WTC11 (cell line): ENCODE measurements at regions not wholly inside any gene's neighbourhood (a gene's known extent, or its start where the extent isn't known, plus 50 kb on each side); places are given as distances from the start of the nearest gene placed in this dataset.

Experiments used
- ATAC-seq: fragments of 200-7000 bp; cut with Tn5 transposase; 2 replicates; pipeline ENCODE4 v1.10.0; 2021; ENCODE audit warnings: mild to moderate bottlenecking, moderate library complexity
- CTCF ChIA-PET: fragments of 300-600 bp; sonication (Branson Sonifier 250); formaldehyde crosslinking; loops from one replicate; lab custom pipeline; 2021; ENCODE audit warnings: antibody characterized with exemption; lab: Charles Lee
- POLR2A ChIA-PET: fragments of 350-600 bp; sonication (Branson Sonifier 250); formaldehyde crosslinking; loops from one replicate; lab custom pipeline; 2021; ENCODE audit warnings: antibody characterized with exemption; lab: Charles Lee
- DNase-seq: peaks from one replicate; pipeline ENCODE4 v3.0.0; 2021; ENCODE audit warnings: low spot score
- H3K27ac Mint-ChIP-seq: 2 replicates; pipeline ENCODE4 v1.8.0; 2021; ENCODE audit warnings: mixed read lengths
- H3K27me3 Mint-ChIP-seq: 2 replicates; pipeline ENCODE4 v1.8.0; 2021; ENCODE audit warnings: low read depth, mild to moderate bottlenecking, moderate library complexity, mixed read lengths
- H3K36me3 Mint-ChIP-seq: 2 replicates; pipeline ENCODE4 v1.8.0; 2021; ENCODE audit warnings: mixed read lengths
- H3K4me1 Mint-ChIP-seq: 2 replicates; pipeline ENCODE4 v1.8.0; 2022; ENCODE audit warnings: mixed read lengths
- H3K4me3 Mint-ChIP-seq: 2 replicates; pipeline ENCODE4 v1.8.0; 2021; ENCODE audit warnings: mild to moderate bottlenecking, moderate library complexity, mixed read lengths
- H3K9me3 Mint-ChIP-seq: 2 replicates; pipeline ENCODE4 v1.8.0; 2021; ENCODE audit warnings: mixed read lengths
- ATF1 ChIP-seq: sonication (generic); formaldehyde crosslinking; IDR thresholded peaks from 2 replicates; pipeline ENCODE4 v1.8.1; 2023; ENCODE audit warnings: mild to moderate bottlenecking, moderate library complexity, missing genetic modification reagents
- CBFB ChIP-seq: sonication (generic); formaldehyde crosslinking; IDR thresholded peaks from 2 replicates; pipeline ENCODE4 v1.8.1; 2022; ENCODE audit warnings: mild to moderate bottlenecking, low read depth, missing genetic modification reagents
- ESRRA ChIP-seq: sonication (generic); formaldehyde crosslinking; IDR thresholded peaks from 2 replicates; pipeline ENCODE4 v1.8.1; 2022; ENCODE audit warnings: mild to moderate bottlenecking, missing genetic modification reagents, borderline replicate concordance
- FOXK1 ChIP-seq: sonication (generic); formaldehyde crosslinking; IDR thresholded peaks from 2 replicates; pipeline ENCODE4 v1.8.0; 2022; ENCODE audit warnings: mild to moderate bottlenecking, moderate library complexity, missing genetic modification reagents
- GABPB1 ChIP-seq: sonication (generic); formaldehyde crosslinking; IDR thresholded peaks from 2 replicates; pipeline ENCODE4 v1.8.1; 2023; ENCODE audit warnings: mild to moderate bottlenecking, missing genetic modification reagents
- GRHL2 ChIP-seq: fragments of 250-450 bp; sonication (Bioruptor Pico); IDR thresholded peaks from 2 replicates; pipeline ENCODE4 v1.8.0; 2022; ENCODE audit warnings: mild to moderate bottlenecking, moderate library complexity; ENCODE audit not compliant: insufficient replicate concordance, severe bottlenecking
- JAZF1 ChIP-seq: fragments of 250-450 bp; sonication (Bioruptor Pico); IDR thresholded peaks from 2 replicates; pipeline ENCODE4 v1.9.0; 2021; ENCODE audit warnings: moderate library complexity, mild to moderate bottlenecking, inconsistent platforms
- JUN ChIP-seq: sonication (generic); formaldehyde crosslinking; IDR thresholded peaks from 2 replicates; pipeline ENCODE4 v1.8.0; 2023; ENCODE audit warnings: mild to moderate bottlenecking, missing genetic modification reagents
- MXD4 ChIP-seq: fragments of 250-450 bp; sonication (Bioruptor Pico); IDR thresholded peaks from 2 replicates; pipeline ENCODE4 v1.8.0; 2021; ENCODE audit warnings: mild to moderate bottlenecking, moderate library complexity, borderline replicate concordance
- SP1 ChIP-seq: sonication (generic); formaldehyde crosslinking; conservative IDR thresholded peaks from 2 replicates; pipeline ENCODE4 v1.8.1; 2022; ENCODE audit warnings: missing genetic modification reagents
- TP53 ChIP-seq: sonication (generic); formaldehyde crosslinking; IDR thresholded peaks from 2 replicates; pipeline ENCODE4 v1.8.1; 2023; ENCODE audit warnings: mild to moderate bottlenecking, missing genetic modification reagents
- ZNF396 ChIP-seq: fragments of 250-450 bp; sonication (Bioruptor Pico); IDR thresholded peaks from 2 replicates; pipeline ENCODE4 v1.8.0; 2021; ENCODE audit warnings: mild to moderate bottlenecking, moderate library complexity, borderline replicate concordance
- ZNF416 ChIP-seq: fragments of 250-450 bp; sonication (Bioruptor Pico); IDR thresholded peaks from 2 replicates; pipeline ENCODE4 v1.9.0; 2021; ENCODE audit warnings: mild to moderate bottlenecking, inconsistent platforms
- TF ChIP-seq, protein P1 (sequence below): fragments of 250-450 bp; sonication (Bioruptor Pico); IDR thresholded peaks from 2 replicates; pipeline ENCODE4 v1.9.0; 2021; ENCODE audit warnings: mild to moderate bottlenecking
- TF ChIP-seq, protein P2 (sequence below): fragments of 250-450 bp; sonication (Bioruptor Pico); IDR thresholded peaks from 2 replicates; pipeline ENCODE4 v1.9.0; 2021; ENCODE audit warnings: moderate library complexity, mild to moderate bottlenecking, inconsistent platforms, borderline replicate concordance
- TF ChIP-seq, protein P3 (sequence below): sonication (generic); formaldehyde crosslinking; IDR thresholded peaks from 2 replicates; pipeline ENCODE4 v1.8.0; 2022; ENCODE audit warnings: mild to moderate bottlenecking, missing genetic modification reagents
- TF ChIP-seq, protein P4 (sequence below): fragments of 250-450 bp; sonication (Bioruptor Pico); conservative IDR thresholded peaks from 2 replicates; pipeline ENCODE4 v1.9.0; 2021; ENCODE audit warnings: mild to moderate bottlenecking
- TF ChIP-seq, protein P5 (sequence below): sonication (generic); formaldehyde crosslinking; IDR thresholded peaks from 2 replicates; pipeline ENCODE4 v1.8.1; 2022; ENCODE audit warnings: mild to moderate bottlenecking, moderate library complexity, missing genetic modification reagents
- TF ChIP-seq, protein P6 (sequence below): sonication (generic); formaldehyde crosslinking; IDR thresholded peaks from 2 replicates; pipeline ENCODE4 v1.8.0; 2023; ENCODE audit warnings: missing genetic modification reagents
- TF ChIP-seq, protein P7 (sequence below): sonication (generic); formaldehyde crosslinking; conservative IDR thresholded peaks from 2 replicates; pipeline ENCODE4 v1.8.1; 2023; ENCODE audit warnings: mild to moderate bottlenecking, low read depth, missing genetic modification reagents, moderate library complexity

DNA sequence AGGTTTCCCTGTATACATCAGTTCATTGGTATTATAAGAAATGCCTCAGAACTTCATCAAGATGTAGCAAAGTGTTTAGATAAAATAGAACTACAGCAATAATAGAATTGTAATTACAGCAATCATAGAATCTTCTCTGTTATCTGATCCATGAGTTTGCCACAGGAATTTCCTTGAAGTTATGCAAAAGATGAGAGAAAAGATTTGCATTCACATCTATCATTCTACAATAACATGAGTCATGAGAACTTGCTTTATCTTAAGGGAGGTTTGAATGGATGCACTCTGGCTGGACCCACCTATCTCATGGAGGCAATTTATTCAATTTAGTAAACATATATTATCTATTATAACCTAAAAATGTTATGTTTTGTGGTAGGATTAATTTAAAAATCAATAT, 329.8 kb upstream of the EPHA7 start:
- TF ChIP-seq, protein P1, sequence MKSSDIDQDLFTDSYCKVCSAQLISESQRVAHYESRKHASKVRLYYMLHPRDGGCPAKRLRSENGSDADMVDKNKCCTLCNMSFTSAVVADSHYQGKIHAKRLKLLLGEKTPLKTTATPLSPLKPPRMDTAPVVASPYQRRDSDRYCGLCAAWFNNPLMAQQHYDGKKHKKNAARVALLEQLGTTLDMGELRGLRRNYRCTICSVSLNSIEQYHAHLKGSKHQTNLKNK (CRISPR knock-in tag), result no peak
- TF ChIP-seq, protein P2, sequence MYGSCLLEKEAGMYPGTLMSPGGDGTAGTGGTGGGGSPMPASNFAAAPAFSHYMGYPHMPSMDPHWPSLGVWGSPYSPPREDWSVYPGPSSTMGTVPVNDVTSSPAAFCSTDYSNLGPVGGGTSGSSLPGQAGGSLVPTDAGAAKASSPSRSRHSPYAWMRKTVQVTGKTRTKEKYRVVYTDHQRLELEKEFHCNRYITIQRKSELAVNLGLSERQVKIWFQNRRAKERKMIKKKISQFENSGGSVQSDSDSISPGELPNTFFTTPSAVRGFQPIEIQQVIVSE (CRISPR knock-in tag), result no peak
- TF ChIP-seq MXD4 (CRISPR knock-in tag), result no peak
- TF ChIP-seq SP1 (CRISPR knock-in tag), result no peak
- no peak for TF ChIP-seq ESRRA
- TF ChIP-seq JAZF1 (CRISPR knock-in tag), result no peak
- TF ChIP-seq, protein P3, sequence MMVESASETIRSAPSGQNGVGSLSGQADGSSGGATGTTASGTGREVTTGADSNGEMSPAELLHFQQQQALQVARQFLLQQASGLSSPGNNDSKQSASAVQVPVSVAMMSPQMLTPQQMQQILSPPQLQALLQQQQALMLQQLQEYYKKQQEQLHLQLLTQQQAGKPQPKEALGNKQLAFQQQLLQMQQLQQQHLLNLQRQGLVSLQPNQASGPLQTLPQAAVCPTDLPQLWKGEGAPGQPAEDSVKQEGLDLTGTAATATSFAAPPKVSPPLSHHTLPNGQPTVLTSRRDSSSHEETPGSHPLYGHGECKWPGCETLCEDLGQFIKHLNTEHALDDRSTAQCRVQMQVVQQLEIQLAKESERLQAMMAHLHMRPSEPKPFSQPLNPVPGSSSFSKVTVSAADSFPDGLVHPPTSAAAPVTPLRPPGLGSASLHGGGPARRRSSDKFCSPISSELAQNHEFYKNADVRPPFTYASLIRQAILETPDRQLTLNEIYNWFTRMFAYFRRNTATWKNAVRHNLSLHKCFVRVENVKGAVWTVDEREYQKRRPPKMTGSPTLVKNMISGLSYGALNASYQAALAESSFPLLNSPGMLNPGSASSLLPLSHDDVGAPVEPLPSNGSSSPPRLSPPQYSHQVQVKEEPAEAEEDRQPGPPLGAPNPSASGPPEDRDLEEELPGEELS (CRISPR knock-in tag), result no peak
- TF ChIP-seq, protein P4, sequence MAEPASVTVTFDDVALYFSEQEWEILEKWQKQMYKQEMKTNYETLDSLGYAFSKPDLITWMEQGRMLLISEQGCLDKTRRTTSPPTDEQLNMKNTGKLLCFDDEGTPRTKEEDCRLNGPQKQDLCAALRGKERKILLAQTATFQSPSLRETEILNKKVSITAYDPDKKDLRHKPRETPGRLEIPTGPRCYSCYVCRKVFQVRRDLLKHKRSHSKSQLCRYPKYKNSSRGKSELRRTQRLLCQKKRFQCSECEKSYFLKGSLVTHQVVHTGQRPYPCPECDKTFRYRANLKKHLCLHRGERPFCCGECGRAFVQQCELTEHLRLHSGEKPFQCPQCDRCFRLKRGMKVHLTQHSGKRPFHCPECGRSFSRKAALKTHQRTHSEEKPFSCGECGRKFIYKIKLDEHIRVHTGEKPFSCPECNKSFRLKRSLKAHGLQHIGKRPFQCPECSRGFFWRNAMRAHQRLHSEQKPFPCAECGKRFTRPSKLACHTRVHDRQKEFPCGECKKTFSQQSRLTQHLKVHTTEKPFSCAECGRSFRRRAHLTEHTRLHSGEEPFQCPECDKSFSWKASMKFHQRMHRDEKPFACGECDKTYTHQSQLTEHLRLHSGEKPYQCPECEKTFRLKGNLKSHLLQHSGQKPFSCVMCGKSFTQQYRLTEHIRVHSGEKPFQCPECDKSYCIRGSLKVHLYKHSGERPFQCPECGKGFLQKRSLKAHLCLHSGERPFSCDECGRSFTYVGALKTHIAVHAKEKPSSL (CRISPR knock-in tag), result no peak
- TF ChIP-seq TP53 (CRISPR knock-in tag), result no peak
- TF ChIP-seq, protein P5, sequence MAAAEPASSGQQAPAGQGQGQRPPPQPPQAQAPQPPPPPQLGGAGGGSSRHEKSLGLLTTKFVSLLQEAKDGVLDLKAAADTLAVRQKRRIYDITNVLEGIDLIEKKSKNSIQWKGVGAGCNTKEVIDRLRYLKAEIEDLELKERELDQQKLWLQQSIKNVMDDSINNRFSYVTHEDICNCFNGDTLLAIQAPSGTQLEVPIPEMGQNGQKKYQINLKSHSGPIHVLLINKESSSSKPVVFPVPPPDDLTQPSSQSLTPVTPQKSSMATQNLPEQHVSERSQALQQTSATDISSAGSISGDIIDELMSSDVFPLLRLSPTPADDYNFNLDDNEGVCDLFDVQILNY (CRISPR knock-in tag), result no peak
- TF ChIP-seq, protein P6, sequence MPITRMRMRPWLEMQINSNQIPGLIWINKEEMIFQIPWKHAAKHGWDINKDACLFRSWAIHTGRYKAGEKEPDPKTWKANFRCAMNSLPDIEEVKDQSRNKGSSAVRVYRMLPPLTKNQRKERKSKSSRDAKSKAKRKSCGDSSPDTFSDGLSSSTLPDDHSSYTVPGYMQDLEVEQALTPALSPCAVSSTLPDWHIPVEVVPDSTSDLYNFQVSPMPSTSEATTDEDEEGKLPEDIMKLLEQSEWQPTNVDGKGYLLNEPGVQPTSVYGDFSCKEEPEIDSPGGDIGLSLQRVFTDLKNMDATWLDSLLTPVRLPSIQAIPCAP (CRISPR knock-in tag), result no peak
- no peak for TF ChIP-seq GRHL2 (CRISPR knock-in tag)
- TF ChIP-seq ZNF416 (CRISPR knock-in tag), result no peak
- TF ChIP-seq ZNF396 (CRISPR knock-in tag), result no peak
- TF ChIP-seq FOXK1, result no peak
- no peak for TF ChIP-seq GABPB1 (CRISPR knock-in tag)
- TF ChIP-seq ATF1 (CRISPR knock-in tag), result no peak
- TF ChIP-seq JUN, result no peak
- TF ChIP-seq, protein P7, sequence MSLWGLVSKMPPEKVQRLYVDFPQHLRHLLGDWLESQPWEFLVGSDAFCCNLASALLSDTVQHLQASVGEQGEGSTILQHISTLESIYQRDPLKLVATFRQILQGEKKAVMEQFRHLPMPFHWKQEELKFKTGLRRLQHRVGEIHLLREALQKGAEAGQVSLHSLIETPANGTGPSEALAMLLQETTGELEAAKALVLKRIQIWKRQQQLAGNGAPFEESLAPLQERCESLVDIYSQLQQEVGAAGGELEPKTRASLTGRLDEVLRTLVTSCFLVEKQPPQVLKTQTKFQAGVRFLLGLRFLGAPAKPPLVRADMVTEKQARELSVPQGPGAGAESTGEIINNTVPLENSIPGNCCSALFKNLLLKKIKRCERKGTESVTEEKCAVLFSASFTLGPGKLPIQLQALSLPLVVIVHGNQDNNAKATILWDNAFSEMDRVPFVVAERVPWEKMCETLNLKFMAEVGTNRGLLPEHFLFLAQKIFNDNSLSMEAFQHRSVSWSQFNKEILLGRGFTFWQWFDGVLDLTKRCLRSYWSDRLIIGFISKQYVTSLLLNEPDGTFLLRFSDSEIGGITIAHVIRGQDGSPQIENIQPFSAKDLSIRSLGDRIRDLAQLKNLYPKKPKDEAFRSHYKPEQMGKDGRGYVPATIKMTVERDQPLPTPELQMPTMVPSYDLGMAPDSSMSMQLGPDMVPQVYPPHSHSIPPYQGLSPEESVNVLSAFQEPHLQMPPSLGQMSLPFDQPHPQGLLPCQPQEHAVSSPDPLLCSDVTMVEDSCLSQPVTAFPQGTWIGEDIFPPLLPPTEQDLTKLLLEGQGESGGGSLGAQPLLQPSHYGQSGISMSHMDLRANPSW (CRISPR knock-in tag), result no peak
- no peak for TF ChIP-seq CBFB (CRISPR knock-in tag)
- no peaks in the 10 kb centered on the region for H3K36me3 Mint-ChIP-seq
- no peaks in the 10 kb centered on the region for H3K4me1 Mint-ChIP-seq
- H3K4me3 Mint-ChIP-seq, result no peak overlapping the region
- H3K27ac Mint-ChIP-seq, result no peak overlapping the region
- CTCF ChIA-PET, result no interaction called here
- peaks cover under 1% of the 10 kb centered on the region; the same call in 1 of the 2 replicates for H3K27me3 Mint-ChIP-seq
- H3K9me3 Mint-ChIP-seq, result peaks cover 7% of the 10 kb centered on the region
- no peak for DNase-seq
- POLR2A ChIA-PET, result no interaction called here
- ATAC-seq, result no peak
